BE2C (cell line): ENCODE measurements at regions not wholly inside any gene's neighbourhood (a gene's known extent, or its start where the extent isn't known, plus 50 kb on each side); places are given as distances from the start of the nearest gene placed in this dataset.

Source experiments
- DNase-seq: peaks from one replicate; pipeline ENCODE4 v3.0.0-alpha.2; 2020
- H3K27me3 ChIP-seq: fragments of 250-450 bp; sonication (Bioruptor Pico); 2 replicates; pipeline ENCODE4 v1.5.1; 2020; ENCODE audit warnings: mild to moderate bottlenecking
- H3K36me3 ChIP-seq: fragments of 250-450 bp; sonication (Bioruptor Pico); 2 replicates; pipeline ENCODE4 v1.5.1; 2020; ENCODE audit warnings: mild to moderate bottlenecking
- H3K4me1 ChIP-seq: fragments of 250-450 bp; sonication (Bioruptor Pico); 2 replicates; pipeline ENCODE4 v1.5.1; 2020
- H3K4me3 ChIP-seq: 2 replicates; pipeline ENCODE4 v1.5.1; 2011; ENCODE audit warnings: low read depth, low read length
- H3K9me3 ChIP-seq: fragments of 250-450 bp; sonication (Bioruptor Pico); 2 replicates; pipeline ENCODE4 v1.5.1; 2020
- TF ChIP-seq, protein P1 (sequence below): IDR thresholded peaks from 2 replicates; pipeline ENCODE4 v1.5.1; 2012; ENCODE audit warnings: mild to moderate bottlenecking, low read depth, low read length

DNA sequence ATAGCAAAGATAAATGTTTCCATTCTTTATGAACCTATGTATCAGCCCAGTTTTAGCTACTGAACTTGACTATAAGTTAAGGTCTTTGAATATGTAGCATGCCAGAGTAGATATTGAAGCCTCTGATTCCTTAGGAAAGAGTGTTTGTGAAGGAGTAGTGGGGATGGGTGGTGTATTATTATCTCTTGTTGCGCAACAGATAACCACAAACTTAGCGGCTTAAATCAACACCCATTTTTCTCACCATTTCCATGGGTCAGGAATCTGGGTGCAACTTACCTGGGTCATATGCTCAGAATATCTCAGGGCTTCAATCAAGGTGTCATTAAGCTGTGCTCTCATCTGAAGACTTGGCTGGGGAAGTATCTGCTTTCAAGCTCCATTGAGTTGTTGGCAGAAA, 251.4 kb upstream of the PUDP start:
- Histone ChIP-seq H3K4me3 (no peak overlapping the region), H3K4me1 (no peaks in the 10 kb centered on the region), H3K36me3 (no peaks in the 10 kb centered on the region), H3K27me3 (no peaks in the 10 kb centered on the region), H3K9me3 (no peaks in the 10 kb centered on the region)
- TF ChIP-seq, protein P1, sequence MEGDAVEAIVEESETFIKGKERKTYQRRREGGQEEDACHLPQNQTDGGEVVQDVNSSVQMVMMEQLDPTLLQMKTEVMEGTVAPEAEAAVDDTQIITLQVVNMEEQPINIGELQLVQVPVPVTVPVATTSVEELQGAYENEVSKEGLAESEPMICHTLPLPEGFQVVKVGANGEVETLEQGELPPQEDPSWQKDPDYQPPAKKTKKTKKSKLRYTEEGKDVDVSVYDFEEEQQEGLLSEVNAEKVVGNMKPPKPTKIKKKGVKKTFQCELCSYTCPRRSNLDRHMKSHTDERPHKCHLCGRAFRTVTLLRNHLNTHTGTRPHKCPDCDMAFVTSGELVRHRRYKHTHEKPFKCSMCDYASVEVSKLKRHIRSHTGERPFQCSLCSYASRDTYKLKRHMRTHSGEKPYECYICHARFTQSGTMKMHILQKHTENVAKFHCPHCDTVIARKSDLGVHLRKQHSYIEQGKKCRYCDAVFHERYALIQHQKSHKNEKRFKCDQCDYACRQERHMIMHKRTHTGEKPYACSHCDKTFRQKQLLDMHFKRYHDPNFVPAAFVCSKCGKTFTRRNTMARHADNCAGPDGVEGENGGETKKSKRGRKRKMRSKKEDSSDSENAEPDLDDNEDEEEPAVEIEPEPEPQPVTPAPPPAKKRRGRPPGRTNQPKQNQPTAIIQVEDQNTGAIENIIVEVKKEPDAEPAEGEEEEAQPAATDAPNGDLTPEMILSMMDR = no peak
- DNase-seq = no peak

- H3K4me1 ChIP-seq = no peaks in the 10 kb centered on the region
- no peaks in the 10 kb centered on the region for H3K27me3 ChIP-seq
- no peaks in the 10 kb centered on the region for H3K36me3 ChIP-seq
- no peaks in the 10 kb centered on the region for H3K9me3 ChIP-seq
- no peak overlapping the region for H3K4me3 ChIP-seq
- TF ChIP-seq, protein P1 = no peak
- DNase-seq = no peak
Observed at GRCh38 chrX:7390441-7390840, 242.5 kb upstream of the PUDP start.

DNA sequence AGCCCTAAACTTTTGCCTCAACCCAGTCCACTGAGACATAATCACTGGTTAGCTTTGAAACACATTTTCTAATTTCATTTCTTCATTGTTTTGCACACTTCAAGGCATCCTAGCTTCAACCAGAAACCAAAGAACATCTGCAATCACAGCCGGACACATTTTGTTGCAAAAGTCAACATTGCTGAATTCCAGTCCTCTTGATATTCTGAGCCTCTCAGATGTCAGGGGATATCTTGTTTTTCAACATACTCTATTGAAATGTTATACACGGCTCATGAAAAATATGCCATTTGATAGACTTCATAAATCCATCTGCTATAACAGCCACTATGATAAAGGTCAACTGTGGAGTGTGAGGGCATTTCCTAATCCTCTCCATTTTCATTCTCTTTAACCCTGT, 241.6 kb upstream of the PUDP start:
- Histone ChIP-seq H3K4me3 (no peak overlapping the region), H3K27me3 (no peaks in the 10 kb centered on the region), H3K36me3 (no peaks in the 10 kb centered on the region), H3K4me1 (no peaks in the 10 kb centered on the region), H3K9me3 (no peaks in the 10 kb centered on the region)
- TF ChIP-seq, protein P1 = no peak
- no peak for DNase-seq

DNA sequence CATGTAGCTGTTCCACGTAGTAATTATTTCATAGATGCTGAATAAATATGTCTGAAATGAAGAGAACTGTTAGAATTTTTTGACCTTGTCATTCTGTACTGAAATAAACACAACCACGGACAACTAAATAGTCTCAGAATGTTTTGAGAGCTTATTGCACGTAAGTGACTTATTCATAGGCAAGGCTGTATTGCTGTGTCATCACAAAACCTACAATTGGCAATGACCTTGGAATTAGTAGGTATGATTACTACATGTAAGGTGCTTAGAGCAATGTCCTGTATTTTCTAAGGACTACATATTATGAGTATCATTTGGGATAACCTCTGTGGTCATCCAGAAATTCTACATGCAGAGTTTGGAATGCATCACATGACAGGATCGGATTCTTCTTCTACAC, 237.2 kb upstream of the PUDP start:
- no peak for DNase-seq
- Histone ChIP-seq H3K27me3 (no peaks in the 10 kb centered on the region), H3K36me3 (no peaks in the 10 kb centered on the region), H3K4me3 (no peak overlapping the region), H3K9me3 (no peaks in the 10 kb centered on the region), H3K4me1 (no peaks in the 10 kb centered on the region)
- TF ChIP-seq, protein P1 = no peak

- Histone ChIP-seq H3K4me1 (no peaks in the 10 kb centered on the region), H3K9me3 (no peaks in the 10 kb centered on the region), H3K36me3 (no peaks in the 10 kb centered on the region), H3K4me3 (no peak overlapping the region), H3K27me3 (no peaks in the 10 kb centered on the region)
- DNase-seq = no peak
- TF ChIP-seq, protein P1 = no peak
Observed at GRCh38 chrX:7378406-7378805, 230.5 kb upstream of the PUDP start.

GRCh38 chrX:7372825-7373525, 225.0 kb upstream of the PUDP start:
- H3K4me3 ChIP-seq = no peak overlapping the region
- H3K36me3 ChIP-seq = no peaks in the 10 kb centered on the region
- H3K4me1 ChIP-seq = no peaks in the 10 kb centered on the region
- TF ChIP-seq, protein P1 = no peak
- no peak for DNase-seq
- H3K27me3 ChIP-seq = no peaks in the 10 kb centered on the region
- no peaks in the 10 kb centered on the region for H3K9me3 ChIP-seq
